KMS-11 (cell line): ENCODE measurements at regions not wholly inside any gene's neighbourhood (a gene's known extent, or its start where the extent isn't known, plus 50 kb on each side); places are given as distances from the start of the nearest gene placed in this dataset.

Source experiments
- H2AFZ ChIP-seq: fragments of 200-600 bp; sonication (generic); 2 replicates; pipeline ENCODE4 v1.6.1; 2016; ENCODE audit warnings: antibody characterized with exemption, mixed run types, low read depth
- H3K27ac ChIP-seq: fragments of 200-600 bp; sonication (generic); 2 replicates; pipeline ENCODE4 v1.6.1; 2016; ENCODE audit warnings: mild to moderate bottlenecking, mixed run types
- H3K27me3 ChIP-seq: fragments of 200-600 bp; sonication (generic); 2 replicates; pipeline ENCODE4 v1.6.1; 2017; ENCODE audit warnings: mild to moderate bottlenecking, low read depth, mixed run types, moderate library complexity; ENCODE audit not compliant: insufficient read depth
- H3K36me3 ChIP-seq: fragments of 200-600 bp; sonication (generic); 2 replicates; pipeline ENCODE4 v1.6.1; 2017; ENCODE audit warnings: mild to moderate bottlenecking, mixed run types; ENCODE audit not compliant: insufficient read depth
- H3K4me1 ChIP-seq: fragments of 200-600 bp; sonication (generic); 2 replicates; pipeline ENCODE4 v1.6.1; 2016; ENCODE audit warnings: mild to moderate bottlenecking, low read depth, mixed run types; ENCODE audit not compliant: poor library complexity, severe bottlenecking
- H3K4me2 ChIP-seq: fragments of 200-600 bp; sonication (generic); 2 replicates; pipeline ENCODE4 v1.7.0; 2016; ENCODE audit warnings: mild to moderate bottlenecking, mixed run types
- H3K4me3 ChIP-seq: fragments of 200-600 bp; sonication (generic); IDR thresholded peaks from 2 replicates; pipeline ENCODE4 v1.6.1; 2017; ENCODE audit warnings: low read depth, low read length, mixed read lengths; ENCODE audit not compliant: insufficient read depth
- H3K79me2 ChIP-seq: fragments of 200-600 bp; sonication (generic); 2 replicates; pipeline ENCODE4 v1.6.1; 2016; ENCODE audit warnings: low read depth, mixed run types; ENCODE audit not compliant: insufficient read depth
- H3K9ac ChIP-seq: fragments of 200-600 bp; sonication (generic); 2 replicates; pipeline ENCODE4 v1.6.1; 2016; ENCODE audit warnings: mild to moderate bottlenecking, mixed run types
- H4K20me1 ChIP-seq: fragments of 200-600 bp; sonication (generic); 2 replicates; pipeline ENCODE4 v1.6.1; 2016; ENCODE audit warnings: mild to moderate bottlenecking, mixed run types; ENCODE audit not compliant: insufficient read depth
- CTCF ChIP-seq: fragments of 200-600 bp; sonication (generic); conservative IDR thresholded peaks from 2 replicates; pipeline ENCODE4 v1.6.1; 2017; ENCODE audit warnings: low read depth, mild to moderate bottlenecking, antibody characterized with exemption, low read length, moderate library complexity, mixed read lengths

- H3K27me3 ChIP-seq = no peaks in the 10 kb centered on the region
- TF ChIP-seq CTCF = no peak
- no peak overlapping the region for H2AFZ ChIP-seq
- no peaks in the 10 kb centered on the region for H3K4me1 ChIP-seq
- no peaks in the 10 kb centered on the region for H3K36me3 ChIP-seq
- H3K4me3 ChIP-seq = no peak overlapping the region
- H3K9ac ChIP-seq = no peak overlapping the region
- no peak overlapping the region for H3K27ac ChIP-seq
- H3K4me2 ChIP-seq = no peak overlapping the region
- no peaks in the 10 kb centered on the region for H4K20me1 ChIP-seq
- no peaks in the 10 kb centered on the region for H3K79me2 ChIP-seq
These were observed 286.3 kb downstream of the RPAP3 start for GRCh38 chr12:47419497-47419896.

- Histone ChIP-seq H3K4me2 (no peak overlapping the region), H2AFZ (no peak overlapping the region), H3K36me3 (no peaks in the 10 kb centered on the region), H3K4me3 (no peak overlapping the region), H3K4me1 (no peaks in the 10 kb centered on the region), H3K9ac (no peak overlapping the region), H4K20me1 (no peaks in the 10 kb centered on the region), H3K27ac (no peak overlapping the region), H3K27me3 (no peaks in the 10 kb centered on the region), H3K79me2 (no peaks in the 10 kb centered on the region)
- no peak for TF ChIP-seq CTCF
These were observed 287.9 kb downstream of the RPAP3 start for GRCh38 chr12:47417955-47418354.

- Histone ChIP-seq H3K4me1 (no peaks in the 10 kb centered on the region), H3K27ac (no peak overlapping the region), H3K36me3 (no peaks in the 10 kb centered on the region), H3K9ac (no peak overlapping the region), H3K4me2 (no peak overlapping the region), H3K27me3 (no peaks in the 10 kb centered on the region), H2AFZ (no peak overlapping the region), H3K79me2 (no peaks in the 10 kb centered on the region), H3K4me3 (no peak overlapping the region), H4K20me1 (no peaks in the 10 kb centered on the region)
- no peak for TF ChIP-seq CTCF
These were observed 288.7 kb downstream of the RPAP3 start for GRCh38 chr12:47417121-47417520.

GRCh38 chr12:47415054-47415453 lies 290.8 kb downstream of the RPAP3 start:
- Histone ChIP-seq H3K9ac (no peak overlapping the region), H2AFZ (no peak overlapping the region)
- no peak for TF ChIP-seq CTCF

More at GRCh38 chr12:47415054-47415453, 290.8 kb downstream of the RPAP3 start:
- no peak overlapping the region for H3K4me3 ChIP-seq
- no peaks in the 10 kb centered on the region for H3K27me3 ChIP-seq
- H3K36me3 ChIP-seq = no peaks in the 10 kb centered on the region
- H3K4me2 ChIP-seq = no peak overlapping the region
- no peak overlapping the region for H3K27ac ChIP-seq
- no peaks in the 10 kb centered on the region for H3K4me1 ChIP-seq
- H4K20me1 ChIP-seq = no peaks in the 10 kb centered on the region
- no peaks in the 10 kb centered on the region for H3K79me2 ChIP-seq
